ENCODE measurements at regions not wholly inside any gene's neighbourhood (a gene's known extent, or its start where the extent isn't known, plus 50 kb on each side); places are given as distances from the start of the nearest gene placed in this dataset.

- TF ChIP-seq, protein P1, sequence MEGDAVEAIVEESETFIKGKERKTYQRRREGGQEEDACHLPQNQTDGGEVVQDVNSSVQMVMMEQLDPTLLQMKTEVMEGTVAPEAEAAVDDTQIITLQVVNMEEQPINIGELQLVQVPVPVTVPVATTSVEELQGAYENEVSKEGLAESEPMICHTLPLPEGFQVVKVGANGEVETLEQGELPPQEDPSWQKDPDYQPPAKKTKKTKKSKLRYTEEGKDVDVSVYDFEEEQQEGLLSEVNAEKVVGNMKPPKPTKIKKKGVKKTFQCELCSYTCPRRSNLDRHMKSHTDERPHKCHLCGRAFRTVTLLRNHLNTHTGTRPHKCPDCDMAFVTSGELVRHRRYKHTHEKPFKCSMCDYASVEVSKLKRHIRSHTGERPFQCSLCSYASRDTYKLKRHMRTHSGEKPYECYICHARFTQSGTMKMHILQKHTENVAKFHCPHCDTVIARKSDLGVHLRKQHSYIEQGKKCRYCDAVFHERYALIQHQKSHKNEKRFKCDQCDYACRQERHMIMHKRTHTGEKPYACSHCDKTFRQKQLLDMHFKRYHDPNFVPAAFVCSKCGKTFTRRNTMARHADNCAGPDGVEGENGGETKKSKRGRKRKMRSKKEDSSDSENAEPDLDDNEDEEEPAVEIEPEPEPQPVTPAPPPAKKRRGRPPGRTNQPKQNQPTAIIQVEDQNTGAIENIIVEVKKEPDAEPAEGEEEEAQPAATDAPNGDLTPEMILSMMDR (IDR thresholded peaks at IDR 0.05): no peak
- TF ChIP-seq POLR2A (IDR thresholded peaks at IDR 0.05): no peak
- no peak for TF ChIP-seq POLR2AphosphoS5 (IDR thresholded peaks at IDR 0.05)
- TF ChIP-seq EP300 (IDR thresholded peaks at IDR 0.05): no peak
These were observed 581.1 kb upstream of the ZFHX3 start for GRCh38 chr16:73629011-73629410.

Data from upper lobe of left lung (tissue), 4 donors.